Spleen (tissue), 11 donors: ENCODE measurements at regions not wholly inside any gene's neighbourhood (a gene's known extent, or its start where the extent isn't known, plus 50 kb on each side); places are given as distances from the start of the nearest gene placed in this dataset.

Experiments used
- DNase-seq: peaks from one replicate; pipeline ENCODE4 v3.0.0-alpha.2; 2020
- H3K27ac ChIP-seq, 8 donors: fragments of 200-600 bp; sonication (generic) in 7 of 8; 1 replicate in 4 of 8; 2 replicates in 4 of 8; pipeline versions ENCODE4 v1.5.0 to v1.8.0; 2016 to 2021; ENCODE audit warnings: inconsistent platforms in 4 of 8, mild to moderate bottlenecking in 4 of 8, moderate library complexity in 1 of 8
- H3K27me3 ChIP-seq, 7 donors: fragments of 200-600 bp; sonication (generic) in 6 of 7; replicated peaks in 1 of 7; 1 replicate in 4 of 7; 2 replicates in 3 of 7; pipeline versions ENCODE4 v1.5.0 to v1.8.0; 2016 to 2021; ENCODE audit warnings: inconsistent platforms in 3 of 7, mild to moderate bottlenecking in 1 of 7
- H3K36me3 ChIP-seq, 6 donors: fragments of 200-600 bp; sonication (generic) in 5 of 6; 1 replicate in 4 of 6; 2 replicates in 2 of 6; pipeline versions ENCODE4 v1.5.0 to v1.8.0; 2016 to 2021; ENCODE audit warnings: inconsistent platforms in 2 of 6
- H3K4me1 ChIP-seq, 6 donors: fragments of 200-600 bp; sonication (generic) in 5 of 6; 1 replicate in 3 of 6; 2 replicates in 3 of 6; pipeline versions ENCODE4 v1.5.0 to v1.8.0; 2016 to 2021; ENCODE audit warnings: inconsistent platforms in 3 of 6
- H3K4me3 ChIP-seq, 8 donors: fragments of 200-600 bp; sonication (generic) in 7 of 8; 1 replicate in 4 of 8; 2 replicates in 4 of 8; pipeline versions ENCODE4 v1.5.0 to v1.8.0; 2016 to 2021; ENCODE audit warnings: inconsistent platforms in 4 of 8, mild to moderate bottlenecking in 4 of 8, moderate library complexity in 2 of 8
- H3K9me3 ChIP-seq, 8 donors: fragments of 200-600 bp; sonication (generic) in 7 of 8; 1 replicate in 4 of 8; 2 replicates in 4 of 8; pipeline versions ENCODE4 v1.5.0 to v1.8.0; 2016 to 2021; ENCODE audit warnings: inconsistent platforms in 4 of 8
- CTCF ChIP-seq, 11 experiments: fragments of 200-600 bp in 7 of 11; fragments of 450-650 bp in 4 of 11; sonication (generic) in 4 of 11; IDR thresholded peaks in 8 of 11; conservative IDR thresholded peaks in 3 of 11; 1 replicate in 7 of 11; 2 replicates in 4 of 11; pipeline versions ENCODE4 v1.4.0 to v1.8.0; 2016 to 2021; ENCODE audit warnings: antibody characterized with exemption in 11 of 11, inconsistent platforms in 4 of 11, mild to moderate bottlenecking in 1 of 11
- POLR2A ChIP-seq, 3 donors: fragments of 450-650 bp; IDR thresholded peaks; one replicate each; pipeline ENCODE4 v1.5.1; 2017; ENCODE audit warnings: antibody characterized with exemption in 3 of 3, mild to moderate bottlenecking in 1 of 3
- POLR2AphosphoS5 ChIP-seq, 3 donors: sonication (generic); formaldehyde crosslinking; IDR thresholded peaks; one replicate each; pipeline ENCODE4 v1.5.1; 2017; ENCODE audit warnings: antibody characterized with exemption in 3 of 3
- WGBS, 5 donors: extraction: QIAGEN DNeasy Blood & Tissue Kit in 3 of 5; methylation state at CpG; one replicate each; pipeline versions ENCODE4 v1.1.5 to v1.1.7; 2013 to 2018; 5-methylcytosine and 5-hydroxymethylcytosine counted together
- intact Hi-C: fragments of 100-400 bp; cut with DNase I; formaldehyde crosslinking; loops from one replicate; pipeline ENCODE4 v1.15.0; 2023; ENCODE audit warnings: low total_unique reads
- donor health status: healthy with polysubstance abuse.
- donor health status: DM: no; HTN: no; CAD: no; lungs with moderate emphysema.
- donor health status: DM: no; HTN: no; CAD: no.
- donor health status: Bipolar disorder and iron deficiency.
- donor health status: healthy.
- donor health status: DM: no; HTN: no; CAD: no.
- donor health status: DM: yes; HTN: yes; CAD: no.

GRCh38 chr4:129353490-129353889 lies 257.5 kb downstream of the C4orf33 start:
- Histone ChIP-seq H3K27ac (no peak overlapping the region), H3K9me3 (no peaks in the 10 kb centered on the region), H3K4me1 (peaks cover 0 to 6% (median 0%) of the 10 kb centered on the region in 6 donors), H3K4me3 (no peak overlapping the region), H3K27me3 (peaks cover 0 to 6% (median 0%) of the 10 kb centered on the region in 7 donors), H3K36me3 (no peaks in the 10 kb centered on the region)
- WGBS, 5 donors, result 75 to 98% (median 92%) methylated on average over 1 of the region's 1 CpG
- TF ChIP-seq POLR2AphosphoS5 (IDR thresholded peaks at IDR 0.05) (no peak), POLR2A (IDR thresholded peaks at IDR 0.05) (no peak), CTCF (IDR thresholded peaks at IDR 0.05 in 8 of 11, conservative IDR thresholded peaks at IDR 0.05 in 3 of 11) (no peak)
- DNase-seq, result no peak
- intact Hi-C loops, result no loop called here

- TF ChIP-seq CTCF (IDR thresholded peaks at IDR 0.05 in 8 of 11, conservative IDR thresholded peaks at IDR 0.05 in 3 of 11) (no peak), POLR2A (IDR thresholded peaks at IDR 0.05) (no peak), POLR2AphosphoS5 (IDR thresholded peaks at IDR 0.05) (no peak)
- Histone ChIP-seq H3K36me3 (no peaks in the 10 kb centered on the region), H3K27ac (no peak overlapping the region), H3K27me3 (peaks cover 0 to 6% (median 0%) of the 10 kb centered on the region in 7 donors), H3K9me3 (no peaks in the 10 kb centered on the region), H3K4me1 (peaks cover 0 to 6% (median 0%) of the 10 kb centered on the region in 6 donors), H3K4me3 (no peak overlapping the region)
- WGBS, 5 donors, result 58 to 90% (median 83%) methylated on average over 3 of the region's 3 CpGs
- intact Hi-C loops, result no loop called here
- DNase-seq, result no peak
Observed at GRCh38 chr4:129355031-129355430, 259.1 kb downstream of the C4orf33 start.

GRCh38 chr4:129355516-129355915 lies 259.6 kb downstream of the C4orf33 start:
- H3K27me3 ChIP-seq, result peaks cover 0 to 6% (median 0%) of the 10 kb centered on the region in 7 donors
- intact Hi-C loops, result no loop called here
- peaks cover 0 to 6% (median 0%) of the 10 kb centered on the region in 6 donors for H3K4me1 ChIP-seq
- TF ChIP-seq CTCF (IDR thresholded peaks at IDR 0.05 in 8 of 11, conservative IDR thresholded peaks at IDR 0.05 in 3 of 11) (no peak), POLR2A (IDR thresholded peaks at IDR 0.05) (no peak), POLR2AphosphoS5 (IDR thresholded peaks at IDR 0.05) (no peak)
- DNase-seq, result no peak
- no peak overlapping the region for H3K27ac ChIP-seq
- WGBS, 5 donors, result 59 to 79% (median 73%) methylated on average over 4 of the region's 4 CpGs
- H3K9me3 ChIP-seq, result no peaks in the 10 kb centered on the region
- H3K4me3 ChIP-seq, result no peak overlapping the region
- H3K36me3 ChIP-seq, result no peaks in the 10 kb centered on the region

GRCh38 chr4:129358571-129358970 lies 262.6 kb downstream of the C4orf33 start:
- Histone ChIP-seq H3K27me3 (peaks cover 0 to 6% (median 0%) of the 10 kb centered on the region in 7 donors), H3K4me1 (peaks cover 0 to 6% (median 0%) of the 10 kb centered on the region in 6 donors), H3K9me3 (no peaks in the 10 kb centered on the region), H3K36me3 (no peaks in the 10 kb centered on the region), H3K4me3 (no peak overlapping the region), H3K27ac (no peak overlapping the region)
- TF ChIP-seq POLR2AphosphoS5 (IDR thresholded peaks at IDR 0.05), result no peak
- no peak for TF ChIP-seq CTCF (IDR thresholded peaks at IDR 0.05 in 8 of 11, conservative IDR thresholded peaks at IDR 0.05 in 3 of 11)
- TF ChIP-seq POLR2A (IDR thresholded peaks at IDR 0.05), result no peak
- intact Hi-C loops, result no loop called here
- DNase-seq, result no peak
